NCI-H1105 treated with DMSO at 0.1 percent for 48 hours (cell line): ENCODE measurements at regions not wholly inside any gene's neighbourhood (a gene's known extent, or its start where the extent isn't known, plus 50 kb on each side); places are given as distances from the start of the nearest gene placed in this dataset.
"Not testable (repeated sequence)": the region's sequence is repeated elsewhere in the genome, so short reads cannot be mapped to it uniquely, and the experiment has no call there.

Experiments used
- DNase-seq: peaks from one replicate; lab custom pipeline; 2025; lab: John Stamatoyannopoulos, UW

DNA sequence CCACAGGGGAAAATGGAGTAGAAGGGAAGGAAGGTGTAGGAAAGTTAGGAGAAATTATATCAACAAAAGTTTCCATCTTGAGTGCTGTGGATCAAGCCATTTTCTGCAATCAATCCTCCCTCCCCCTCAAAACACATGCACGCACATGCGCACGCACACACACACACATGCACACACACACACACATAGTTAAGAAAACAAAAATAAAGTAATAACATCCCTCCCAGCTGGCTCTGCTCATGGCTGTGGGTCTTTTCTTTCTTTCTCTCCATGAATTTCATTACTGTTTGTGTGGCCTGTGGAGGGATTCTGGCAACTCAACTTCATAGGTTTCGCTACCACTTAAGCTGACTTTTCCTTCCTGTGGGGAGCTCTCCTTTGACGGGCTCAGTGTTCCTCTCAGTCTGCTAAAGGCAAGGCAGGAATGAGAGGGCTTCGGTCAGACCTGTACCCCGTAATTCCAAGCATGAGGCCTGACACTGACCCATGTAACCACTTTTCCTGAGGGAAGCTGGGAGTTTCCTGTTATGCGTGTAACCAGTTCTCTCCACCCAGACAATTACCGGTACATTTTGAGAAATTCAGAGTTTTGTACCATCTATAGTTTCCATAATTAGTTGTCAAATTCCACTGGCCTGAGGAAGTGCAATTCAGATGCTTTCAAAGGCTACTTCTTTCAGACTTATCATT, 79.8 kb downstream of the ZNF92 start:
- no peak for DNase-seq

DNA sequence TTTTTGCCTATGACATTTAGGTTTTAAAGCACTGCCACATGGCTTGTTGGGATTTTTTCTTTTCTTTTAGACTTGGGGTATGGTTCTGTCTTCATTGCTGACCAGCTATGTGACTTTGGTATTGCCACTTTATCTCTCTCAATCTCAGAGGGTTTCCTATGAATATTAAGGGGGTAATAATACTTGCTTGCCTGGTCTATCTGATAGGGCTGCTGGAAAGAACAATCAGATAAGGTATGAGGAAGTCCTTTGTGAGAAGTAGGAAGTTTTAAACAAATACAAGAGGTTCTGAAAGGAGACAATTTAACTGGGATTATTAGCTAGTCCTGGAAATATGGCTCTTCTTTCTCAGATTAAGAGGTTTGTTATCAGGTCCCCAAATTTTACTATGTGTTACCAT, 80.8 kb downstream of the ZNF92 start:
- DNase-seq = no peak

- DNase-seq = not testable (repeated sequence)
These were observed 81.4 kb downstream of the ZNF92 start for GRCh38 chr7:65455050-65455449.

GRCh38 chr7:65457705-65458104, 84.0 kb downstream of the ZNF92 start:
- no peak for DNase-seq

- no peak for DNase-seq
These were observed 85.8 kb downstream of the ZNF92 start for GRCh38 chr7:65459438-65459837.

GRCh38 chr7:65462148-65462716, 88.6 kb downstream of the ZNF92 start:
- no peak for DNase-seq

GRCh38 chr7:65463184-65463583, 89.5 kb downstream of the ZNF92 start:
- DNase-seq = no peak

DNA sequence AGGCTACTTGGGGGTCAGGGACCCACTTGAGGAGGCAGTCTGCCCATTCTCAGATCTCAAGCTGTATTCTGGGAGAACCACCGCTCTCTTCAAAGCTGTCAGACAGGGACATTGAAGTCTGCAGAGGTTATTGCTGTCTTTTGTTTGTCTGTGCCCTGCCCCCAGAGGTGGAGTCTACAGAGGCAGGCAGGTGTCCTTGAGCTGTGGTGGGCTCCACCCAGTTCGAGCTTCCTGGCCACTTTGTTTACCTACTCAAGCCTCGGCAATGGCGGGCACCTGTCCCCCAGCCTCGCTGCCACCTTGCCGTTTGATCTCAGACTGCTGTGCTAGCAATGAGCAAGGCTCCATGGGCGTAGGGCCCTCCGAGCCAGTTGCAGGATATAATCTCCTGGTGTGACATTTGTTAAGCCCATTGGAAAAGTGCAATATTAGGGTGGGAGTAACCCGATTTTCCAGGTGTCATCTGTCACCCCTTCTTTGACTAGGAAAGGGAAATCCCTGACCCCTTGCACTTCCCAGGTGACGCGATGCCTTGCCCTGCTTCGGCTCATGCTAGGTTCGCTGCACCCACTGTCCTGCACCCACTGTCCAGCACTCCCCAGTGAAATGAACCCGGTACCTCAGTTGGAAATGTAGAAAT, 96.4 kb downstream of the ZNF92 start:
- not testable (repeated sequence) for DNase-seq

GRCh38 chr7:65471587-65471986, 97.9 kb downstream of the ZNF92 start:
- no peak for DNase-seq

DNA sequence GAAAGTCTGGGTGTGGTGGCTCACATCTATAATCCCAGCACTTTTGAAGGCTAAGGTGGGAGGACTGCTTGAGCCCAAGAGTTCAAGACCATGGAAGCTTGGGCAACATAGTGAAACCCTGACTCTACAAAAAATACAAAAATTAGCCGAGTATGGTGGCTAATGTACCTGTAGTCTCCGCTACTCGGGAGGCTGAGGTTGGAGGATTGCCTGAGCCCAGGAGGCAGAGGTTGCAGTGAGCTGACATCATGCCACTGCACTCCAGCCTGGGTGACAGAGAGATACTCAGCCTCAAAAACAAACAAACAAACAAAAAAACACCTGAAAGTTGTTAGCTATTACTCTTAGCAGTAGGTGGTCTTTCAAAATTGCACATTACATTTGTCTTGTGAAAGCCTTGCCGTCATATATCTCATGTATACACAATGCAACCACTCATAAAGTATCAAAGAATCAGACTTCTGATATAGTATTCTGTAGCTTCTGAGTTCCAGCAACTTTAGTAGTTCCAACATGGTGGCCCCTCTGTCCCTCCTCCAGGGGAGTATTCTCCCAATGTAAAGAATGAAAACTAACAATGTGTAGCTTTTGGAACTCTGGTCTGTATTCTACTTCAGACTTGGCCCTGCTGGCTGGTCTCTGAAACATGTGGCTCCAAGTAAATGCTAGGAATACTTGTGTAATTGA, 101.5 kb downstream of the ZNF92 start:
- no peak for DNase-seq

GRCh38 chr7:65475734-65476319, 102.2 kb downstream of the ZNF92 start:
- no peak for DNase-seq

DNA sequence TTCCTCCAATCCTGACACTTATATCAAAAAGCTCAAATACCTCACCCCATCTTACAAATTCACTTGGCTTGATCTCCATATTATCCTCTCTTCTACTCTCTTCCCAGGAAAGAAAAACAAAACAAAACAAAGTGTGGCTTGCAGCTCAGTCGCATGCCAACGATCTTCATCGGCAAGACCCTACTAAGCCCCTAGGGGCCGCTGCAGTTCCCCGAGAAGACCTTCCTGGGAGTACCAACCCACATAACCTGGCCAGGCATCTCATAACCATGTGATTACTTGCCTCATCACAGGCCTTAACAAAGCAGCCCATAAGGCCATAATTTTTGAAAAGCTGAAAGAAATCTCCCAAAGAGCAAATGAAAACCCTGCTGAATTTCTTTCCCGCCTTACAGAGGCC, 103.7 kb downstream of the ZNF92 start:
- peak; percentile 34 for DNase-seq

DNA sequence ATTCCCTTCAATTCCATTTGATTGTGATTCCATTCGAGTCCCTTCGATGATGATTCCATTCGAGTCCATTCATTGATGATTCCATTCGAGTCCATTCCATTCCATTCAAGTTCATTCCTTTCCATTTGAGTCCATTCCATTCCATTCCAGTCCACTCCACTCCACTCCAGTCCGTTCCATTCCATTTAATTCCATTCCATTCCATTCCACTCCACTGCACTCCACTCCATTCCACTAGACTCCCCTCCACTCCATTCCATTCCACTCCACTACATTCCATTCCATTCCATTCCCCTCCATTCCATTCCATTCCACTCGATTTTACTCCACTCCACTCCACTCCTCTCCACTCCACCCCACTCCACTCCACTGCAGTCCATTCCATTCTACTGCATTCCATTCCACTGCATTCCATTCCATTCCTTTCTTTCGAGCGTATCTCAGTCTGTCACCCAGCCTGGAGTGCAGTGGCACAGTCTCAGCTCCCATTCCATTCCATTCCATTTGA, 115.7 kb downstream of the ZNF92 start:
- no peak for DNase-seq

DNA sequence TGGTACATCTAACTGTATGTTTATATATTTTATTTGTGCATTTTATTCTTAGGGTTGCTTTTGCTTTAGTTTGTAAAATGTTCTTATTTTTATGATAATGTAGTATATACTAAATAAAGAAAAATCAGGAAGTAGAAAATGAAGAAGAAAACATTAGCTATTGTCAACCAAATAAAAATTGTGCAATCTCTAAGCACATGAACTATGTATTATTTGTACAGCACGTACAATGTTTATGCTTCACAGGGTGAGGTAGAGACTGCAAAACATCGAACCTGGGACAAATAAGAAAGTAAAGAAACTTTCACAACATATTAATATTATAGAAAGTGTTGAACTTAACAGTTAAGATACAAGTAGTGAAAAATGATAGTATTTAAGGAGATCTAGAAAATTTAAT, 123.0 kb downstream of the ZNF92 start:
- DNase-seq = not testable (repeated sequence)

DNA sequence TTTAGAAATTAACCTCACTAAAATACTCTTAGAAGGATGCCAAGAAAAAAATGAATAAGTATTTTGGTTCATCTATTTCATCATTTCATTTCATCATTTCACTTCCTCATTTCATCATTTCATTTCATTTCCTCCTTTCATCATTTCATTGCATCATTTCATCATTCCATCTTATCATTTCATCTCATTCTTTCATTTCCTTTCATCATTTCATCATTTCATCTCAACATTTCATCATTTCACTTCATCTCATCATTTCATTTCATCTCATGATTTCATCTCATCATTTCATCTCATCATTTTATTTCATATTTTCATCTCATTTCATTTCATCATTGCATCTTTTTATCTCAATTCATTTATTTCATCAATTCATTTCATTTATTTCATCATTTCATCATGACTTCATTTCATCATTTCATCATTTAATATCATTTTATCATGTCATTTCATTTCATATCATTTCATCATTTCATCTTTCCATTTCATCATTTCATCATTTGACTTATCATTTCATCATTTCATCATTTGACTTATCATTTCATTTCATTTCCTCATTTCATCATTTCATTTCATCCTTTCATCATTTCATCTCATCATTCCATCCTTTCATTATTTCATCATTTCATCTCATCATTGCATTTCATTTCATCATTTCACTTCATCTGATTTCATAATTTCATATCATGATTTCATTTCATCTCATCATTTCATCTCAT, 129.9 kb downstream of the ZNF92 start:
- no peak for DNase-seq

- DNase-seq = not testable (repeated sequence)
These were observed 131.1 kb downstream of the ZNF92 start for GRCh38 chr7:65504504-65505319.

DNA sequence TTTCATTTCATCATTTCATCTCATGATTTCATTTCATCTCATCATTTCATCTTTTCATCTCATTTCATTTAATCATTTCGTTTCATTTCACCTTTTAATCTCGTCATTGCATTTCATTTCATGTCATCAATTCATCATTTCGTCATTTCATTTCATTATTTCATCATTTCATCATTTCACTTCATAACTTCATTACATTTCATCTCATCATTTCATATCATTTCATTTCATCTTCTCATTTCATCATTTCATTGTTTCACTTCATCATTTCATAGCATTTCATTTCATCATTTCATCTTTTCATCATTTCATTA, 131.6 kb downstream of the ZNF92 start:
- not testable (repeated sequence) for DNase-seq

DNA sequence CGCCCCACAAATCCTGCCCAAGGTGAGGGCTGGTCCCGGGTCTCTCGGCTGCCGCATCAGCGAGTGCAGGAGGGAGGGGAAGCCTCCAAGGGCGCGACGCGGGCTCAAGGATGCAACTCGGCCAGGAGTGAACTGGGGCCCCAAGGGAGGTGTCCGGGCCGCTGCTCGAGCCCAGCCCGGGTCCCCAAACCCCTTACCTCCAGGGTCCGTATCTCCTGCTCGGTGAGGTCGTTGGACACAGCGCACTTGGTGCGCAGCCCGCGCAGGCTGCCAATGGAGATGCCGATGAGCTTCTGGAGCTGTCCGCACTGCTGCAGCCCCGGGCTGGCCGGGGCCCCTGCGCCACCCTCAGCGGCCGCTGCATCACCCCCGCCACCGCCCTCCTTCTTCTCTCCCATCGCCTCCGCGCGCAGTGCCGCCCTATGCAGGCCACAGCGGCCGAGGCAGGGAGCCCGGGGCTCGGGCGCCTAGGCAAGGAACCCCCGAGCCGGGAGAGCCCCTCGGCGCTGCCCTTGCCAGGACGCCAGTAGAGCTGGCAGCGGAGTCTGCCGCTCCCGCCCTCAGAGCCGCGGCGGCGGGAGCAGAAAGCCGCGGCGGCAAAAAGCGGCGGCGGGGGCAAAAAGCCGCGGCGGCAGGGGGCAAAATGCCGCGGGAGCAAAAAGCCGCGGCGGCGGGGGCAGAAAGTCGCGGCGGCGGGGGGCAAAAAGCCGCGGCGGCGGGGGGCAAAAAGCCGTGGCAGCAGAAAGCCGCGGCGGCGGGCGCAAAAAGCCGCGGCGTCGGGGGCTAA, 135.1 kb downstream of the ZNF92 start:
- not testable (repeated sequence) for DNase-seq

- no peak for DNase-seq
These were observed 135.9 kb downstream of the ZNF92 start for GRCh38 chr7:65509368-65510186.
